Chondrocyte (in vitro differentiated cells): ENCODE measurements at regions not wholly inside any gene's neighbourhood (a gene's known extent, or its start where the extent isn't known, plus 50 kb on each side); places are given as distances from the start of the nearest gene placed in this dataset.
A peak's percentile ranks its signal among the peaks of the same experiment; 100 is the strongest.

Source experiments
- DNase-seq: peaks from one replicate; pipeline ENCODE4 v3.0.0; 2021; ENCODE audit warnings: mixed read lengths, low spot score
- H3K27ac Mint-ChIP-seq: one replicate; pipeline ENCODE4 v1.8.0; 2021; ENCODE audit warnings: mild to moderate bottlenecking, moderate library complexity, mixed read lengths; ENCODE audit not compliant: unreplicated experiment
- H3K27me3 Mint-ChIP-seq: 2 replicates; pipeline ENCODE4 v1.8.0; 2021; ENCODE audit warnings: low read depth, mixed read lengths
- H3K36me3 Mint-ChIP-seq: 2 replicates; pipeline ENCODE4 v1.8.0; 2021; ENCODE audit warnings: low read depth, mixed read lengths
- H3K4me1 Mint-ChIP-seq: 2 replicates; pipeline ENCODE4 v1.8.0; 2021; ENCODE audit warnings: low read depth, mild to moderate bottlenecking, mixed read lengths
- H3K4me3 Mint-ChIP-seq: one replicate; pipeline ENCODE4 v1.8.0; 2021; ENCODE audit warnings: mild to moderate bottlenecking, moderate library complexity, mixed read lengths; ENCODE audit not compliant: unreplicated experiment
- H3K9me3 Mint-ChIP-seq: 2 replicates; pipeline ENCODE4 v1.8.0; 2021; ENCODE audit warnings: low read depth, mixed read lengths
- CTCF ChIP-seq: fragments of 200-600 bp; sonication (generic); IDR thresholded peaks from 2 replicates; pipeline ENCODE4 v1.5.0; 2021; ENCODE audit warnings: antibody characterized with exemption, mild to moderate bottlenecking, moderate library complexity

DNA sequence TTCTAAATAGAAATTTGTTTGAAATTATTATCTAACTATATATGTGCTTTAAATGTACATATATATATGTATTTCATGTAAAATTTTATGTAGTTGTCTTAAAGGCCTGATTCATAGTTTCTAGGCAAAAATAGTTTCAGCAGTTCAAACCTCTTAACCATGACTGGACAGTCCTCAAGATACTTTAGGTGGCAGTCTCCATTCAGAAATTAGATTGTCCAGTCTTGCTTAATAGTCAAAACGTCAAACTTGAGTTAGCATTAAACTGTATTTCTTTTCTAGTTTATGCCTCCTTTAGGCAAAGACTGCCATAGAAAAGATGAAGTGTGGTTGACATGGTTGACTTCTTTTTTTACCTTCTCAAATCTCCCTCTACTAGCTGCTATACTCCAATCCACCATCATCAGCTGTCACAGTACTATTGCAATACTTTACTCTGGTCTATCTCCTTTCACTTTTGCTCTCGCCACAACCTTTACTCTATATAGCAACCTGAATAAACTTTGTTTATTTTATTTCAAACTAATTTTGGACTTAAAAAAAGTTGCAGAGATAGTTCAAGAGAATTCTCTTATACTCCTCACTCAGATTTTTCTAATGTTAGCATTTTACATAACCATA, 395.6 kb upstream of the DIPK2B start:
- H3K27ac Mint-ChIP-seq, result no peak overlapping the region
- no peak overlapping the region for H3K4me3 Mint-ChIP-seq
- no peak for DNase-seq
- peaks cover 18% of the 10 kb centered on the region for H3K4me1 Mint-ChIP-seq
- H3K36me3 Mint-ChIP-seq, result no peaks in the 10 kb centered on the region
- no peaks in the 10 kb centered on the region for H3K27me3 Mint-ChIP-seq
- H3K9me3 Mint-ChIP-seq, result peaks cover 3% of the 10 kb centered on the region
- TF ChIP-seq CTCF, result peak; percentile 53

DNA sequence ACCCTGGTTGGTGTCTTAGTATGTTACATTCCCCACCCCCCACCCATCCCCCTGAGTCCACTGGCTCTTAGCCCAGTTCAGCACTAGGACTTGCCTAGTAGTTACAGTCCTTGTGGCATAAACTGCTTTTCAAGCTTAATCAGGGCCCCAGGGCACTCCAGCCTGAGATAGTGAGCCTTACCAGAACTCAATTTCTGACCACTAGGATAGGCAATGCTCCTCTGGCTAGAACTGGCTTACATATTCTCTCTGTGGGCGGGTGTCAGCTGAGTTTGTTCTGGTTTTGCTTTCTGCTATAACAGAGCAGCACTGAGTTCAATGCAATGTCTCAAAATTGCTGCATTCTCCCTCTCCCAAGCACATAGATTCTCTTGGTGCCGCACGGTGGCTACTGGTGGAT, 391.4 kb upstream of the DIPK2B start:
- H3K4me1 Mint-ChIP-seq, result no peaks in the 10 kb centered on the region
- H3K4me3 Mint-ChIP-seq, result no peak overlapping the region
- no peak for TF ChIP-seq CTCF
- no peak overlapping the region for H3K27ac Mint-ChIP-seq
- DNase-seq, result no peak
- peaks cover 23% of the 10 kb centered on the region for H3K9me3 Mint-ChIP-seq
- no peaks in the 10 kb centered on the region for H3K27me3 Mint-ChIP-seq
- H3K36me3 Mint-ChIP-seq, result peaks cover 3% of the 10 kb centered on the region

GRCh38 chrX:45591650-45592049, 391.0 kb upstream of the DIPK2B start:
- TF ChIP-seq CTCF, result no peak
- DNase-seq, result no peak
- peaks cover 3% of the 10 kb centered on the region for H3K36me3 Mint-ChIP-seq
- peaks cover 28% of the 10 kb centered on the region for H3K9me3 Mint-ChIP-seq
- H3K4me3 Mint-ChIP-seq, result no peak overlapping the region
- H3K27ac Mint-ChIP-seq, result no peak overlapping the region
- no peaks in the 10 kb centered on the region for H3K4me1 Mint-ChIP-seq
- no peaks in the 10 kb centered on the region for H3K27me3 Mint-ChIP-seq

GRCh38 chrX:45584717-45585116, 384.0 kb upstream of the DIPK2B start:
- H3K27ac Mint-ChIP-seq, result no peak overlapping the region
- no peak for TF ChIP-seq CTCF

DNA sequence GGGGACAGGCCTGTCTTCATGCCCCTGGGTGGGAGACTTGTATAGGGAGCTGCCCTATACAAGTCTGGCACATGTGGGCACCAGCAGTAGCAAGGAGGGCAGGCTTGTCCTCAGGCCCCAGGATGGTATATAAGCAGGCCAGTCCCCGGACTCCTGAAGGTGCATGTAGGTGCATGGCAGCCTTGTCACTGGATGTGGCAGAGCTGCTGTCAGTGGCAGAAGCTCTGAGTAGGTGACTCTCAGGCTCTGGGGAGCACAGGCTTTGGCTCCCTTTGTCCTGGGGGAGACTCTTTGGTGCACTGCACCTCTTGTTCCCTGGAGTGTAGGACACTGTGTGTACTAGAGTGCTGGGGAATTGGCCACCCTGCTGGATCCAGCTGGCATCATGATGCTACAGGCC, 376.7 kb upstream of the DIPK2B start:
- Mint-ChIP-seq H3K27me3 (no peaks in the 10 kb centered on the region), H3K27ac (no peak overlapping the region), H3K4me1 (no peaks in the 10 kb centered on the region), H3K4me3 (no peak overlapping the region), H3K9me3 (peaks cover 30% of the 10 kb centered on the region), H3K36me3 (peaks cover 6% of the 10 kb centered on the region)
- DNase-seq, result no peak
- TF ChIP-seq CTCF, result no peak

More at GRCh38 chrX:45584717-45585116, 384.0 kb upstream of the DIPK2B start:
- Mint-ChIP-seq H3K4me3 (no peak overlapping the region), H3K36me3 (peaks cover 6% of the 10 kb centered on the region), H3K27me3 (no peaks in the 10 kb centered on the region), H3K9me3 (peaks cover 41% of the 10 kb centered on the region), H3K4me1 (no peaks in the 10 kb centered on the region)
- DNase-seq, result no peak
